ENCODE measurements at regions not wholly inside any gene's neighbourhood (a gene's known extent, or its start where the extent isn't known, plus 50 kb on each side); places are given as distances from the start of the nearest gene placed in this dataset.

DNA sequence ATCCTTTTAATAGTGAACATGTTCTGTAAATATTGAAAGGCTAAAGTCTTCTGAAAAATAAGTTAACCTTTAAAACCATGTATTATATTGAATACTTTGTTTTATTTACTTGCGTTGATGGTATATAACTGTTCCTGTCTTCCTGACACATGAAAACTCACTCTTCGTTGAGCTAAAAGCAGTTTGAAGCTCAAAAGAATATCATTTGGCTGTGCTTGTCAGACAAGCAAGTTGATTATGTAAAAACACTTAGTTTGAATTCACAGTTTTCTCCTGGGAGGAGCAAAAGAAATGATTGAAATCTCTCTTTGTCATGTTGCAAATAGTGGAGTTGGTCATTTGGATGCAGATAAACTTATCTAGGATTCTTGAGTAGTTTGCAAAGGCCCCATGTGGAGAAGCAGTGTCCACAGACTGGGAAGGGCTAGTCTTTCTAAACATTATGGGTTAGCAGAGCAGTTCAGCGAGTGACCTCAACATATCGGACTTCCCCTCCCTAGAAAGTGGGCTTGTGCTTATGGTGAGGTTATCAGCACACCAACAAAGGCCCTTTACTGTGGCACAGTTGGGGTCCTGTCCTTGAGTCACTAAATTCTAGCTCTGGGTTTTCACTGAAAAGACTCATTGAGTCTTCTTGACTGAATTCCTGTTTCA is 290.4 kb downstream of the CSNK1G3 start:
- TF ChIP-seq, protein P1, sequence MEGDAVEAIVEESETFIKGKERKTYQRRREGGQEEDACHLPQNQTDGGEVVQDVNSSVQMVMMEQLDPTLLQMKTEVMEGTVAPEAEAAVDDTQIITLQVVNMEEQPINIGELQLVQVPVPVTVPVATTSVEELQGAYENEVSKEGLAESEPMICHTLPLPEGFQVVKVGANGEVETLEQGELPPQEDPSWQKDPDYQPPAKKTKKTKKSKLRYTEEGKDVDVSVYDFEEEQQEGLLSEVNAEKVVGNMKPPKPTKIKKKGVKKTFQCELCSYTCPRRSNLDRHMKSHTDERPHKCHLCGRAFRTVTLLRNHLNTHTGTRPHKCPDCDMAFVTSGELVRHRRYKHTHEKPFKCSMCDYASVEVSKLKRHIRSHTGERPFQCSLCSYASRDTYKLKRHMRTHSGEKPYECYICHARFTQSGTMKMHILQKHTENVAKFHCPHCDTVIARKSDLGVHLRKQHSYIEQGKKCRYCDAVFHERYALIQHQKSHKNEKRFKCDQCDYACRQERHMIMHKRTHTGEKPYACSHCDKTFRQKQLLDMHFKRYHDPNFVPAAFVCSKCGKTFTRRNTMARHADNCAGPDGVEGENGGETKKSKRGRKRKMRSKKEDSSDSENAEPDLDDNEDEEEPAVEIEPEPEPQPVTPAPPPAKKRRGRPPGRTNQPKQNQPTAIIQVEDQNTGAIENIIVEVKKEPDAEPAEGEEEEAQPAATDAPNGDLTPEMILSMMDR (conservative IDR thresholded peaks at IDR 0.05) = no peak
- TF ChIP-seq ZFX (IDR thresholded peaks at IDR 0.05) = no peak
